Ascending aorta (tissue), 2 donors: ENCODE measurements at regions not wholly inside any gene's neighbourhood (a gene's known extent, or its start where the extent isn't known, plus 50 kb on each side); places are given as distances from the start of the nearest gene placed in this dataset.

Experiments used
- DNase-seq, 2 donors: peaks; one replicate each; pipeline ENCODE4 v3.0.0-alpha.2; 2019; ENCODE audit warnings: low spot score in 2 of 2
- H3K27ac ChIP-seq, 2 donors: fragments of 200-600 bp; sonication (generic); one replicate each; pipeline ENCODE4 v1.5.1; 2016 to 2017; ENCODE audit warnings: mild to moderate bottlenecking in 1 of 2
- H3K27me3 ChIP-seq: fragments of 200-600 bp; sonication (generic); one replicate; pipeline ENCODE4 v1.5.1; 2017
- H3K36me3 ChIP-seq, 2 donors: fragments of 200-600 bp; sonication (generic); one replicate each; pipeline ENCODE4 v1.5.1; 2016
- H3K4me1 ChIP-seq, 2 donors: fragments of 200-600 bp; sonication (generic); one replicate each; pipeline ENCODE4 v1.5.1; 2016 to 2017; ENCODE audit warnings: mild to moderate bottlenecking in 1 of 2
- H3K4me3 ChIP-seq, 2 donors: fragments of 200-600 bp; sonication (generic); one replicate each; pipeline ENCODE4 v1.5.1; 2016 to 2017; ENCODE audit warnings: mild to moderate bottlenecking in 1 of 2
- H3K9me3 ChIP-seq, 2 donors: fragments of 200-600 bp; sonication (generic); one replicate each; pipeline ENCODE4 v1.5.1; 2016
- CTCF ChIP-seq, 3 experiments: fragments of 200-600 bp in 2 of 3; fragments of 450-650 bp in 1 of 3; sonication (generic) in 2 of 3; IDR thresholded peaks; one replicate each; pipeline ENCODE4 v1.5.1; 2016 to 2019; ENCODE audit warnings: antibody characterized with exemption in 3 of 3, mild to moderate bottlenecking in 1 of 3, moderate library complexity in 1 of 3
- intact Hi-C: fragments of 100-400 bp; cut with DNase I; formaldehyde crosslinking; loops from one replicate; pipeline ENCODE4 v1.15.1; 2023

- intact Hi-C loops: no loop called here
- H3K4me3 ChIP-seq: no peak overlapping the region
- no peaks in the 10 kb centered on the region for H3K27me3 ChIP-seq
- H3K27ac ChIP-seq: no peak overlapping the region
- no peaks in the 10 kb centered on the region for H3K9me3 ChIP-seq
- DNase-seq: no peak
- TF ChIP-seq CTCF (IDR thresholded peaks at IDR 0.05): no peak
- H3K36me3 ChIP-seq: no peaks in the 10 kb centered on the region
- H3K4me1 ChIP-seq: no peaks in the 10 kb centered on the region
These were observed 363.5 kb upstream of the DUSP10 start for GRCh38 chr1:222105393-222105737.

- intact Hi-C loops: no loop called here
- no peak overlapping the region for H3K4me3 ChIP-seq
- DNase-seq: no peak
- H3K9me3 ChIP-seq: no peaks in the 10 kb centered on the region
- no peaks in the 10 kb centered on the region for H3K4me1 ChIP-seq
- no peaks in the 10 kb centered on the region for H3K27me3 ChIP-seq
- no peaks in the 10 kb centered on the region for H3K36me3 ChIP-seq
- no peak overlapping the region for H3K27ac ChIP-seq
- TF ChIP-seq CTCF (IDR thresholded peaks at IDR 0.05): no peak
These were observed 363.0 kb upstream of the DUSP10 start for GRCh38 chr1:222104694-222105392.

GRCh38 chr1:222104097-222104496 is 362.2 kb upstream of the DUSP10 start:
- intact Hi-C loops: no loop called here
- Histone ChIP-seq H3K9me3 (no peaks in the 10 kb centered on the region), H3K4me1 (no peaks in the 10 kb centered on the region), H3K27ac (no peak overlapping the region), H3K36me3 (no peaks in the 10 kb centered on the region), H3K4me3 (no peak overlapping the region), H3K27me3 (no peaks in the 10 kb centered on the region)
- DNase-seq: no peak
- TF ChIP-seq CTCF (IDR thresholded peaks at IDR 0.05): no peak

- Histone ChIP-seq H3K27ac (no peak overlapping the region), H3K9me3 (no peaks in the 10 kb centered on the region), H3K4me3 (no peak overlapping the region), H3K4me1 (no peaks in the 10 kb centered on the region), H3K36me3 (no peaks in the 10 kb centered on the region), H3K27me3 (no peaks in the 10 kb centered on the region)
- intact Hi-C loops: loop anchor here (10.0 kb wide), 1 partner anchor 355 kb away; no protein-coding TSS in a partner anchor
- no peak for TF ChIP-seq CTCF (IDR thresholded peaks at IDR 0.05)
- no peak for DNase-seq
These were observed 357.9 kb upstream of the DUSP10 start for GRCh38 chr1:222099746-222100145.

- no peaks in the 10 kb centered on the region for H3K27me3 ChIP-seq
- H3K4me3 ChIP-seq: no peak overlapping the region
- H3K9me3 ChIP-seq: no peaks in the 10 kb centered on the region
- no peak overlapping the region for H3K27ac ChIP-seq
- no peak for TF ChIP-seq CTCF (IDR thresholded peaks at IDR 0.05)
- H3K4me1 ChIP-seq: no peaks in the 10 kb centered on the region
- intact Hi-C loops: loop anchor here (10.0 kb wide), 1 partner anchor 356 kb away; no protein-coding TSS in a partner anchor
- DNase-seq: no peak
- H3K36me3 ChIP-seq: no peaks in the 10 kb centered on the region
These were observed 356.5 kb upstream of the DUSP10 start for GRCh38 chr1:222098404-222098803.

GRCh38 chr1:222097588-222097987 is 355.7 kb upstream of the DUSP10 start:
- intact Hi-C loops: loop anchor here (10.0 kb wide), 1 partner anchor 357 kb away; no protein-coding TSS in a partner anchor
- H3K27ac ChIP-seq: no peak overlapping the region
- no peaks in the 10 kb centered on the region for H3K36me3 ChIP-seq
- DNase-seq: no peak
- H3K4me1 ChIP-seq: no peaks in the 10 kb centered on the region
- no peak for TF ChIP-seq CTCF (IDR thresholded peaks at IDR 0.05)
- H3K9me3 ChIP-seq: no peaks in the 10 kb centered on the region
- no peaks in the 10 kb centered on the region for H3K27me3 ChIP-seq
- H3K4me3 ChIP-seq: no peak overlapping the region
